Neural cell (in vitro differentiated cells): ENCODE measurements at regions not wholly inside any gene's neighbourhood (a gene's known extent, or its start where the extent isn't known, plus 50 kb on each side); places are given as distances from the start of the nearest gene placed in this dataset.

Source experiments
- CTCF ChIP-seq: fragments of 450-650 bp; IDR thresholded peaks from 2 replicates; pipeline ENCODE4 v1.5.1; 2014; ENCODE audit warnings: antibody characterized with exemption, mild to moderate bottlenecking, moderate library complexity; ENCODE audit not compliant: poor library complexity, severe bottlenecking
- EP300 ChIP-seq: fragments of 450-650 bp; conservative IDR thresholded peaks from 2 replicates; pipeline ENCODE4 v1.6.1; 2014; ENCODE audit warnings: antibody characterized with exemption, mild to moderate bottlenecking, moderate library complexity; ENCODE audit not compliant: poor library complexity, severe bottlenecking
- EZH2 ChIP-seq: fragments of 200-600, 300-800 bp; shearing (Covaris generic), sonication (generic); IDR thresholded peaks from 2 replicates; pipeline ENCODE4 v1.6.1; 2014; ENCODE audit warnings: antibody characterized with exemption, low read length, borderline replicate concordance, mild to moderate bottlenecking; ENCODE audit not compliant: insufficient read depth, poor library complexity, severe bottlenecking
- MXI1 ChIP-seq: fragments of 450-650 bp; conservative IDR thresholded peaks from 2 replicates; pipeline ENCODE4 v1.6.1; 2014; ENCODE audit warnings: antibody characterized with exemption, mild to moderate bottlenecking; ENCODE audit not compliant: poor library complexity, severe bottlenecking
- POLR2AphosphoS5 ChIP-seq: IDR thresholded peaks from 2 replicates; pipeline ENCODE4 v1.6.1; 2012
- RAD21 ChIP-seq: fragments of 450-650 bp; conservative IDR thresholded peaks from 2 replicates; pipeline ENCODE4 v1.6.1; 2014; ENCODE audit warnings: antibody characterized with exemption, mild to moderate bottlenecking, moderate library complexity
- SMC3 ChIP-seq: fragments of 450-650 bp; conservative IDR thresholded peaks from 2 replicates; pipeline ENCODE4 v1.6.1; 2014; ENCODE audit warnings: antibody characterized with exemption, mild to moderate bottlenecking, moderate library complexity; ENCODE audit not compliant: poor library complexity
- TAF1 ChIP-seq: IDR thresholded peaks from 2 replicates; pipeline ENCODE4 v1.6.1; 2012; ENCODE audit warnings: low read depth
- TF ChIP-seq, protein P1 (sequence below): IDR thresholded peaks from 2 replicates; pipeline ENCODE4 v1.6.1; 2012; ENCODE audit warnings: borderline replicate concordance

DNA sequence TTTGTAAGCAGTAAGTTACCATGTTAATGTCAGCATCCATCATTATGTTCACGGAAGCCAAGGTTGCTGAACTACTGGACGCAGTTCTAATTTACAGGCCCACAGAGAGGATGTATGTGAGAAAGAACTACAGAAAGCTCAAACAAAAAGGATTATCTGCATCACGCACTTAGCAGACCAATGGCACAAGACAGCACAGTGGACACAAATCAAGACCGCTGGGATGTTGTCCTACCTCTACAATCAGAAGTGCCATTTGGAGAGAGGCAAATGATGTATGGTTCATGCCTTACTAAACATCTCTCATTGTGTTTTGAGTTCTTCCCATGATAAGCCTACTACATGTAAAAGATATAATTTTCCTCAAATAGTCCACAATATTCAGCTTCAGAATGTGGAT lies 330.7 kb upstream of the CHAC2 start:
- TF ChIP-seq CTCF (no peak), EZH2 (no peak), POLR2AphosphoS5 (no peak), TAF1 (no peak), MXI1 (no peak), SMC3 (no peak), EP300 (no peak), RAD21 (no peak)
- TF ChIP-seq, protein P1, sequence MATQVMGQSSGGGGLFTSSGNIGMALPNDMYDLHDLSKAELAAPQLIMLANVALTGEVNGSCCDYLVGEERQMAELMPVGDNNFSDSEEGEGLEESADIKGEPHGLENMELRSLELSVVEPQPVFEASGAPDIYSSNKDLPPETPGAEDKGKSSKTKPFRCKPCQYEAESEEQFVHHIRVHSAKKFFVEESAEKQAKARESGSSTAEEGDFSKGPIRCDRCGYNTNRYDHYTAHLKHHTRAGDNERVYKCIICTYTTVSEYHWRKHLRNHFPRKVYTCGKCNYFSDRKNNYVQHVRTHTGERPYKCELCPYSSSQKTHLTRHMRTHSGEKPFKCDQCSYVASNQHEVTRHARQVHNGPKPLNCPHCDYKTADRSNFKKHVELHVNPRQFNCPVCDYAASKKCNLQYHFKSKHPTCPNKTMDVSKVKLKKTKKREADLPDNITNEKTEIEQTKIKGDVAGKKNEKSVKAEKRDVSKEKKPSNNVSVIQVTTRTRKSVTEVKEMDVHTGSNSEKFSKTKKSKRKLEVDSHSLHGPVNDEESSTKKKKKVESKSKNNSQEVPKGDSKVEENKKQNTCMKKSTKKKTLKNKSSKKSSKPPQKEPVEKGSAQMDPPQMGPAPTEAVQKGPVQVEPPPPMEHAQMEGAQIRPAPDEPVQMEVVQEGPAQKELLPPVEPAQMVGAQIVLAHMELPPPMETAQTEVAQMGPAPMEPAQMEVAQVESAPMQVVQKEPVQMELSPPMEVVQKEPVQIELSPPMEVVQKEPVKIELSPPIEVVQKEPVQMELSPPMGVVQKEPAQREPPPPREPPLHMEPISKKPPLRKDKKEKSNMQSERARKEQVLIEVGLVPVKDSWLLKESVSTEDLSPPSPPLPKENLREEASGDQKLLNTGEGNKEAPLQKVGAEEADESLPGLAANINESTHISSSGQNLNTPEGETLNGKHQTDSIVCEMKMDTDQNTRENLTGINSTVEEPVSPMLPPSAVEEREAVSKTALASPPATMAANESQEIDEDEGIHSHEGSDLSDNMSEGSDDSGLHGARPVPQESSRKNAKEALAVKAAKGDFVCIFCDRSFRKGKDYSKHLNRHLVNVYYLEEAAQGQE: no peak
